ENCODE measurements at regions not wholly inside any gene's neighbourhood (a gene's known extent, or its start where the extent isn't known, plus 50 kb on each side); places are given as distances from the start of the nearest gene placed in this dataset.

GRCh38 chr6:145208474-145208873 lies 526.8 kb downstream of the EPM2A start:
- TF ChIP-seq, protein P1, sequence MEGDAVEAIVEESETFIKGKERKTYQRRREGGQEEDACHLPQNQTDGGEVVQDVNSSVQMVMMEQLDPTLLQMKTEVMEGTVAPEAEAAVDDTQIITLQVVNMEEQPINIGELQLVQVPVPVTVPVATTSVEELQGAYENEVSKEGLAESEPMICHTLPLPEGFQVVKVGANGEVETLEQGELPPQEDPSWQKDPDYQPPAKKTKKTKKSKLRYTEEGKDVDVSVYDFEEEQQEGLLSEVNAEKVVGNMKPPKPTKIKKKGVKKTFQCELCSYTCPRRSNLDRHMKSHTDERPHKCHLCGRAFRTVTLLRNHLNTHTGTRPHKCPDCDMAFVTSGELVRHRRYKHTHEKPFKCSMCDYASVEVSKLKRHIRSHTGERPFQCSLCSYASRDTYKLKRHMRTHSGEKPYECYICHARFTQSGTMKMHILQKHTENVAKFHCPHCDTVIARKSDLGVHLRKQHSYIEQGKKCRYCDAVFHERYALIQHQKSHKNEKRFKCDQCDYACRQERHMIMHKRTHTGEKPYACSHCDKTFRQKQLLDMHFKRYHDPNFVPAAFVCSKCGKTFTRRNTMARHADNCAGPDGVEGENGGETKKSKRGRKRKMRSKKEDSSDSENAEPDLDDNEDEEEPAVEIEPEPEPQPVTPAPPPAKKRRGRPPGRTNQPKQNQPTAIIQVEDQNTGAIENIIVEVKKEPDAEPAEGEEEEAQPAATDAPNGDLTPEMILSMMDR (IDR thresholded peaks at IDR 0.05): no peak
- no peak for TF ChIP-seq EZH2 (IDR thresholded peaks at IDR 0.05; ENCODE audit: borderline replicate concordance, insufficient read depth, low read depth, low read length, poor library complexity, severe bottlenecking)
